A549 (cell line): ENCODE measurements at regions not wholly inside any gene's neighbourhood (a gene's known extent, or its start where the extent isn't known, plus 50 kb on each side); places are given as distances from the start of the nearest gene placed in this dataset.

ENCODE experiments used
- ATAC-seq, 2 experiments: fragments of 200-7000 bp in 1 of 2; fragments of >200 bp in 1 of 2; cut with Nextera tagmentation in 1 of 2; cut with Tn5 transposase in 1 of 2; 3 replicates each; pipeline versions ENCODE4 v1.8.0 to v1.9.1; 2018 to 2020; ENCODE audit warnings: mild to moderate bottlenecking in 1 of 2, moderate library complexity in 1 of 2
- CTCF ChIA-PET: fragments of 300-600 bp; sonication (Branson Sonifier 250); formaldehyde crosslinking; extraction: SDS; loops from one replicate; lab custom pipeline; 2021; ENCODE audit warnings: antibody characterized with exemption, inconsistent platforms; lab: Yijun Ruan, JAX
- POLR2A ChIA-PET: fragments of 350-600 bp; formaldehyde crosslinking; extraction: SDS; loops from one replicate; lab custom pipeline; 2021; ENCODE audit warnings: antibody characterized with exemption, inconsistent platforms; lab: Yijun Ruan, JAX
- DNase-seq, 2 experiments: peaks; one replicate each; pipeline versions ENCODE4 v3.0.0 to v3.0.0-alpha.2; 2011 to 2016; ENCODE audit warnings: low read depth in 1 of 2, low spot score in 1 of 2
- FAIRE-seq: peaks from 2 replicates; lab custom pipeline; 2011; peaks lifted over from hg19 to GRCh38; lab: Jason Lieb, UNC
- H3K27ac ChIP-seq, 2 experiments: fragments of >200 bp; sonication (Bioruptor Twin); formaldehyde crosslinking; 3 replicates each; pipeline ENCODE4 v1.5.1; 2016 to 2017
- H3K4me1 ChIP-seq: fragments of >200 bp; sonication (Bioruptor Twin); formaldehyde crosslinking; 3 replicates; pipeline ENCODE4 v1.6.1; 2016
- H3K4me2 ChIP-seq: fragments of >200 bp; sonication (Bioruptor Twin); formaldehyde crosslinking; 3 replicates; pipeline ENCODE4 v1.6.1; 2016
- H3K4me3 ChIP-seq: fragments of >200 bp; sonication (Bioruptor Twin); formaldehyde crosslinking; 3 replicates; pipeline ENCODE4 v1.5.1; 2016
- H3K9me3 ChIP-seq: fragments of >200 bp; sonication (Bioruptor Twin); formaldehyde crosslinking; 3 replicates; pipeline ENCODE4 v1.6.1; 2016
- CBX2 ChIP-seq: fragments of 200-600 bp; sonication (generic); IDR thresholded peaks from 2 replicates; pipeline ENCODE4 v1.6.1; 2016; ENCODE audit warnings: low read depth, mild to moderate bottlenecking, borderline replicate concordance
- FOSL2 ChIP-seq, 2 experiments: fragments of 450-650 bp in 1 of 2; fragments of >200 bp in 1 of 2; sonication (Bioruptor Twin) in 1 of 2; formaldehyde crosslinking; IDR thresholded peaks; 2 replicates each; pipeline versions ENCODE4 v1.5.0 to v1.6.1; 2016 to 2020; ENCODE audit warnings: mild to moderate bottlenecking in 1 of 2, moderate library complexity in 1 of 2
- HOXB5 ChIP-seq: fragments of 250-450 bp; sonication (Bioruptor Pico); IDR thresholded peaks from 2 replicates; pipeline ENCODE4 v1.5.0; 2020; ENCODE audit warnings: mild to moderate bottlenecking, moderate library complexity
- JUNB ChIP-seq: fragments of >200 bp; sonication (Bioruptor Twin); formaldehyde crosslinking; IDR thresholded peaks from 2 replicates; pipeline ENCODE4 v1.6.1; 2016
- KDM1A ChIP-seq: fragments of 200-600 bp; sonication (generic); IDR thresholded peaks from 2 replicates; pipeline ENCODE4 v1.6.1; 2016; ENCODE audit warnings: low read depth, mild to moderate bottlenecking
- MYC ChIP-seq: IDR thresholded peaks from 2 replicates; pipeline ENCODE4 v1.6.1; 2012; ENCODE audit warnings: mild to moderate bottlenecking, inconsistent platforms, low read length, improper control_type of control experiment, borderline replicate concordance
- NPAS2 ChIP-seq: fragments of 250-450 bp; sonication (Bioruptor Pico); IDR thresholded peaks from 2 replicates; pipeline ENCODE4 v1.8.0; 2022; ENCODE audit warnings: mild to moderate bottlenecking, moderate library complexity, borderline replicate concordance
- NR3C1 ChIP-seq: fragments of >200 bp; sonication (Bioruptor Twin); formaldehyde crosslinking; IDR thresholded peaks from 3 replicates; pipeline ENCODE4 v1.6.1; 2017
- POLR2A ChIP-seq: IDR thresholded peaks from 2 replicates; pipeline ENCODE4 v1.6.1; 2012; ENCODE audit warnings: mild to moderate bottlenecking, low read length
- RNF2 ChIP-seq: fragments of 200-600 bp; sonication (generic); IDR thresholded peaks from 2 replicates; pipeline ENCODE4 v1.6.1; 2016; ENCODE audit warnings: low read depth, mild to moderate bottlenecking, antibody characterized with exemption, moderate library complexity, borderline replicate concordance
- TFCP2L1 ChIP-seq: fragments of 250-450 bp; sonication (Bioruptor Pico); IDR thresholded peaks from 2 replicates; pipeline ENCODE4 v1.5.0; 2021; ENCODE audit warnings: mild to moderate bottlenecking
- TP53 ChIP-seq: fragments of 250-450 bp; sonication (Bioruptor Pico); IDR thresholded peaks from 2 replicates; pipeline ENCODE4 v1.5.0; 2021; ENCODE audit warnings: mild to moderate bottlenecking, moderate library complexity
- ZC3H11A ChIP-seq: fragments of 450-650 bp; IDR thresholded peaks from 2 replicates; pipeline ENCODE4 v1.6.1; 2014; ENCODE audit warnings: antibody characterized with exemption, mild to moderate bottlenecking
- ZNF302 ChIP-seq: fragments of 250-450 bp; sonication (Bioruptor Pico); IDR thresholded peaks from 2 replicates; pipeline ENCODE4 v1.9.0; 2021; ENCODE audit warnings: inconsistent platforms, mild to moderate bottlenecking, moderate library complexity
- WGBS: methylation state at CpG from one replicate; pipeline ENCODE4 v1.1.6; 2017; ENCODE audit errors: missing lambda C conversion rate; 5-methylcytosine and 5-hydroxymethylcytosine counted together
- TF ChIP-seq, protein P1 (sequence below): fragments of >200 bp; sonication (Bioruptor Twin); formaldehyde crosslinking; IDR thresholded peaks from 3 replicates; pipeline ENCODE4 v1.6.1; 2016
- TF ChIP-seq, protein P2 (sequence below): IDR thresholded peaks from 2 replicates; pipeline ENCODE4 v1.6.1; 2012; ENCODE audit warnings: low read depth, borderline replicate concordance
- TF ChIP-seq, protein P3 (sequence below): fragments of >200 bp; sonication (Bioruptor Twin); formaldehyde crosslinking; IDR thresholded peaks from 2 replicates; pipeline ENCODE4 v1.6.1; 2016

DNA sequence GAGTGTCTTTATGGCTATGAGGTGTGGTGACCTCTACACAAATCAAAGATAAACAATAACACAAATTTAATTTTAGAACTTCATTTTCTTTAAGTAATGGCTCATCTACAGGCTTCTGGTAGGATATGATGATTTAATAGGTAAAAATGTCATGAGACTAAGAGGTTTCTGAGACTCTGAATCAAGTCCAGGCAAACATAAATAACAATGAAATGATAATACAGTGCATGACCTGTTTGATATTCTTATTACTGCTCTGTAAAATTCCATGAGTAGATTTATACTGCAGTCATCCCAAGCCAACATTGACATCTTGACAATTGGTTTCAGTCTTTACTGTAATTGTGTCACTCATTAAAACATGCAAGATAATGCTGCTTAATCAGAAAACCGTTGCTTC, 936.8 kb downstream of the MCTP2 start:
- ATAC-seq = no peak
- WGBS = 5% methylated on average over 1 of the region's 1 CpG
- CTCF ChIA-PET = no interaction called here

DNA sequence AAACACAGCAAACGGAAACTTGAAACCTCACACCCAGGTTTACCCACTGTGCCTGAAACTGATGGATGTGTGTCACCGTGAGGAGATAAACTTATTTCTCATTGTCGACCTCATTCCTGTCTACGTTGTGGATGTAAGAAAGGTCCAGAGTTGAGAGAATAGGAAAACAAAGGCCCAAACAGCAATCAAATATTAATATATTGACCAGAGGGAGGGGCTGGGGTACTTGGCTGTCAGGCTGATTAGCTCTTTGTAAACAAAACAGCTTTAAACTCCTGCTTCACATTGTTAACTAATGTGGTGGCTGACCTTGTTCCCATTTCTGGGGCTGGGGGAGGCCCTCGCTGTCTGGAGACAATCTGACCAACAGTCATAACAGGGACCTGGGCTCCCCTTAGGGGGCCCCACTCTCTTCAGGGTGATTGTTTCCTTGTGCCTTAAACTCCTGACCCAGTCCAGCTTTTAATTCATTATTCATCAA, 937.6 kb downstream of the MCTP2 start:
- TF ChIP-seq TP53 (CRISPR knock-in tag) (no peak), ZNF302 (CRISPR knock-in tag) (no peak), NPAS2 (CRISPR knock-in tag) (no peak), POLR2A (no peak), FOSL2 (IDR thresholded peaks at IDR 0.05) (no peak), FOSL2 (CRISPR knock-in tag; IDR thresholded peaks at IDR 0.05) (no peak)
- TF ChIP-seq, protein P1, sequence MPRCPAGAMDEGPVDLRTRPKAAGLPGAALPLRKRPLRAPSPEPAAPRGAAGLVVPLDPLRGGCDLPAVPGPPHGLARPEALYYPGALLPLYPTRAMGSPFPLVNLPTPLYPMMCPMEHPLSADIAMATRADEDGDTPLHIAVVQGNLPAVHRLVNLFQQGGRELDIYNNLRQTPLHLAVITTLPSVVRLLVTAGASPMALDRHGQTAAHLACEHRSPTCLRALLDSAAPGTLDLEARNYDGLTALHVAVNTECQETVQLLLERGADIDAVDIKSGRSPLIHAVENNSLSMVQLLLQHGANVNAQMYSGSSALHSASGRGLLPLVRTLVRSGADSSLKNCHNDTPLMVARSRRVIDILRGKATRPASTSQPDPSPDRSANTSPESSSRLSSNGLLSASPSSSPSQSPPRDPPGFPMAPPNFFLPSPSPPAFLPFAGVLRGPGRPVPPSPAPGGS = no peak
- TF ChIP-seq, protein P2, sequence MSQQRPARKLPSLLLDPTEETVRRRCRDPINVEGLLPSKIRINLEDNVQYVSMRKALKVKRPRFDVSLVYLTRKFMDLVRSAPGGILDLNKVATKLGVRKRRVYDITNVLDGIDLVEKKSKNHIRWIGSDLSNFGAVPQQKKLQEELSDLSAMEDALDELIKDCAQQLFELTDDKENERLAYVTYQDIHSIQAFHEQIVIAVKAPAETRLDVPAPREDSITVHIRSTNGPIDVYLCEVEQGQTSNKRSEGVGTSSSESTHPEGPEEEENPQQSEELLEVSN = no peak
- no peak overlapping the region for H3K4me2 ChIP-seq
- DNase-seq (no peak), ATAC-seq (no peak), FAIRE-seq (no peak)
- ChIA-PET POLR2A (no interaction called here), CTCF (no interaction called here)
- WGBS = 25% methylated on average over 5 of the region's 5 CpGs
- H3K9me3 ChIP-seq = 0 out of 3 replicates have a peak, but pooled peaks cover 3% of the 10 kb centered on the region
- no peak overlapping the region for H3K27ac ChIP-seq
- no peaks in the 10 kb centered on the region for H3K4me1 ChIP-seq
- H3K4me3 ChIP-seq = no peak overlapping the region

More for the DNA sequence above, 936.8 kb downstream of the MCTP2 start:
- no peak overlapping the region for H3K4me2 ChIP-seq
- H3K4me3 ChIP-seq = no peak overlapping the region
- no peak overlapping the region for H3K27ac ChIP-seq
- FAIRE-seq = no peak
- H3K4me1 ChIP-seq = no peaks in the 10 kb centered on the region
- TF ChIP-seq KDM1A (no peak), TFCP2L1 (CRISPR knock-in tag) (no peak), RNF2 (no peak), MYC (no peak)
- TF ChIP-seq, all 56 proteins: peak for 0
- 0 out of 3 replicates have a peak, but pooled peaks cover 3% of the 10 kb centered on the region for H3K9me3 ChIP-seq
- POLR2A ChIA-PET = no interaction called here
- DNase-seq = no peak

DNA sequence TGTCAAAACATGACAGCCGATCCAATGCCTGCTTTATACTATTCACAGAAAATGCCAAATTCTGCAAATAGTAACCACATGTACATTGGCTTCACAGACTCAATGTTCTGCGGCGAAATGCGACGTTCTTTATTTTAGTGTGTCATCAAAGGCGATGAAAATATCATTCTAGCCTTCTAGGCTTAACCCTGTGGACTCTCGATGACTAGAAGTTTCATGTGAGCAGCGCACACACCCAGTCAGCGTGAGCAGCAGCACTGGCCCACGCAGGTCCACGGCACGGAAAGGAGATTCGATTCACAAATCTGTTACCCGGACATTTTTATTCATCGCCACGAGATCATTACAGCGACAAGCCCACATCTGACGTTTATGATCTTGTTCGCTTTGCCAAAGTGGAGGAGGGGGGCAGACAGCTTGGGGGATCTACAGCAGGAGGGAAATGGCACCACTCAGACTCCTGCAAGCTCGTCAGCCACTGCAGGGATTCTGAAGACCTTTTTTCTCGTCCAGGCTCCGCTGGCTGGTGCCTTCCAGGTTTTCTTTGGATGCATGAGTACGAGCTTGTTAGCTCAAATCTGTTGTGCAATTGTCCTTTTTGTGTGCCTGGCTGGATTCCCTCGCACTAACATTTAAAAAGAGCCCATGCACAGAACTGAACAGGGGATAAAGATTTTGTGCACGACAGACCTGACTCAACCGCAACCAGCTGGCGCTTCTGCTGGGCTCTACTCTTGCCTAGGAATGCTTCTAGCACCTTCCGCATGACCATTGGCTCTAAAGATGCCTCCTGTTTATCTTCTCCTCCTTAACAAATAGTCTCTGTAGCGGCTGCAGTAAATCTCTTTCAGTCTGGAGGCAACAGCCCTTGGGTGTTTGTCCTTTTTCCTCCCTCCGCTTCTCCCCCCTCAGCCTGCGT, 938.4 kb downstream of the MCTP2 start:
- FAIRE-seq (no peak), ATAC-seq (no peak), DNase-seq (no peak)
- Histone ChIP-seq H3K27ac (no peak overlapping the region), H3K4me2 (no peak overlapping the region), H3K4me1 (no peaks in the 10 kb centered on the region), H3K9me3 (0 out of 3 replicates have a peak, but pooled peaks cover 1% of the 10 kb centered on the region), H3K4me3 (no peak overlapping the region)
- POLR2A ChIA-PET = no interaction called here
- CTCF ChIA-PET = no interaction called here
- 52% methylated on average over 31 of the region's 31 CpGs for WGBS
- no peak for TF ChIP-seq TFCP2L1 (CRISPR knock-in tag)
- TF ChIP-seq NR3C1 = no peak
- TF ChIP-seq ZC3H11A = no peak
- TF ChIP-seq FOSL2 (IDR thresholded peaks at IDR 0.05) = no peak
- TF ChIP-seq FOSL2 (CRISPR knock-in tag; IDR thresholded peaks at IDR 0.05) = no peak
- TF ChIP-seq HOXB5 (CRISPR knock-in tag) = no peak
- TF ChIP-seq, protein P3, sequence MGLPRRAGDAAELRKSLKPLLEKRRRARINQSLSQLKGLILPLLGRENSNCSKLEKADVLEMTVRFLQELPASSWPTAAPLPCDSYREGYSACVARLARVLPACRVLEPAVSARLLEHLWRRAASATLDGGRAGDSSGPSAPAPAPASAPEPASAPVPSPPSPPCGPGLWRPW = no peak
- TF ChIP-seq, protein P1 = no peak
- TF ChIP-seq JUNB = no peak
- TF ChIP-seq CBX2 = no peak
